CD4-positive, CD25-positive, alpha-beta regulatory T cell (primary cell): ENCODE measurements at regions not wholly inside any gene's neighbourhood (a gene's known extent, or its start where the extent isn't known, plus 50 kb on each side); places are given as distances from the start of the nearest gene placed in this dataset.

Experiments used
- ATAC-seq, 2 donors: fragments of 150-1000 bp; cut with Tn5 transposase; one replicate each; pipeline ENCODE4 v1.10.0; 2021; ENCODE audit warnings: low read depth in 2 of 2, moderate number of reproducible peaks in 2 of 2, moderate library complexity in 1 of 2
- DNase-seq, 3 donors: peaks; one replicate each; pipeline versions ENCODE4 v3.0.0 to v3.0.0-alpha.2; 2012 to 2022; ENCODE audit warnings: mixed read lengths in 1 of 3
- H3K27ac ChIP-seq: one replicate; pipeline ENCODE4 v1.7.0; 2013; ENCODE audit warnings: mild to moderate bottlenecking, low read length; ENCODE audit not compliant: insufficient read depth, poor library complexity, severe bottlenecking
- H3K27me3 ChIP-seq: one replicate; pipeline ENCODE4 v1.7.0; 2013; ENCODE audit warnings: low read length; ENCODE audit not compliant: control insufficient read depth, insufficient read depth
- H3K36me3 ChIP-seq: one replicate; pipeline ENCODE4 v1.7.0; 2013; ENCODE audit warnings: mild to moderate bottlenecking, low read length, moderate library complexity; ENCODE audit not compliant: control insufficient read depth, insufficient read depth
- H3K4me1 ChIP-seq: 2 replicates; pipeline ENCODE4 v1.7.0; 2013; ENCODE audit warnings: mild to moderate bottlenecking, low read length; ENCODE audit not compliant: insufficient read depth, control insufficient read depth, poor library complexity, severe bottlenecking
- H3K4me3 ChIP-seq: one replicate; pipeline ENCODE4 v1.7.0; 2013; ENCODE audit warnings: low read depth, mild to moderate bottlenecking, low read length, moderate library complexity
- H3K9me3 ChIP-seq, 2 experiments: 1 replicate in 1 of 2; 2 replicates in 1 of 2; pipeline ENCODE4 v1.7.0; 2013; ENCODE audit warnings: low read length in 2 of 2, mild to moderate bottlenecking in 1 of 2, moderate library complexity in 1 of 2; ENCODE audit not compliant: control insufficient read depth in 2 of 2
- H3K27ac Mint-ChIP-seq, 3 donors: one replicate each; pipeline ENCODE4 v1.8.0; 2020 to 2022; ENCODE audit warnings: mild to moderate bottlenecking in 3 of 3, mixed read lengths in 3 of 3, moderate library complexity in 2 of 3
- H3K27me3 Mint-ChIP-seq: one replicate; pipeline ENCODE4 v1.8.0; 2022; ENCODE audit warnings: mild to moderate bottlenecking, mixed read lengths
- H3K36me3 Mint-ChIP-seq: one replicate; pipeline ENCODE4 v1.8.0; 2020; ENCODE audit warnings: mixed read lengths
- H3K4me1 Mint-ChIP-seq, 4 donors: one replicate each; pipeline ENCODE4 v1.8.0; 2020 to 2022; ENCODE audit warnings: mixed read lengths in 4 of 4, mild to moderate bottlenecking in 1 of 4
- H3K4me3 Mint-ChIP-seq, 4 donors: one replicate each; pipeline ENCODE4 v1.8.0; 2020 to 2022; ENCODE audit warnings: mild to moderate bottlenecking in 4 of 4, mixed read lengths in 4 of 4, moderate library complexity in 3 of 4
- H3K9me3 Mint-ChIP-seq, 7 donors: one replicate each; pipeline ENCODE4 v1.8.0; 2020 to 2022; ENCODE audit warnings: mixed read lengths in 7 of 7, mild to moderate bottlenecking in 3 of 7, moderate library complexity in 2 of 7

DNA sequence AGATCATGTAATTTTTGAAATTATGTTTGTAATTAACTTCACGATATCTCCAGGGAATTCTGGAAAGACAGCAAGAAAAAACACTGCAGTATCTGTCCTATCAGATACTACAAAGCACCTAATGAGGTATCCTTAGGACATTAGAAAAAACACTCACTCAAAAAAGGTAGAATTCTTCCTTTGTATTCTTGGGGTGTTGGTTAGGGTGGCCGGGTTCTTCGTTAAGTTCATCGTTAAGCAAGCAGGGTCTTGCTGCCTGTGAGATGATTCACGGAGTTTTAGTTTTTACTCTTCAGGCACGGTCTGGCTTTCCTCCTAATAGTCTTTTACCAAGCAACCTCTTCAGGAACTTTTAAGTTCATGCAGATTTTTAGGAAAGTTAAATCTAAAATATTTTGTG lies 91.4 kb upstream of the IRX4 start:
- peaks cover 17% of the 10 kb centered on the region for H3K27me3 Mint-ChIP-seq
- H3K36me3 Mint-ChIP-seq = no peaks in the 10 kb centered on the region
- Histone ChIP-seq H3K4me3 (no peak overlapping the region), H3K4me1 (no peaks in the 10 kb centered on the region), H3K9me3 (no peaks in the 10 kb centered on the region), H3K27me3 (no peaks in the 10 kb centered on the region), H3K36me3 (no peaks in the 10 kb centered on the region), H3K27ac (no peak overlapping the region)
- ATAC-seq (no peak), DNase-seq (no peak)
- H3K4me3 Mint-ChIP-seq = no peak overlapping the region
- no peaks in the 10 kb centered on the region for H3K4me1 Mint-ChIP-seq
- peaks cover 0 to 2% (median 0%) of the 10 kb centered on the region in 7 donors for H3K9me3 Mint-ChIP-seq
- H3K27ac Mint-ChIP-seq = no peak overlapping the region

GRCh38 chr5:1973391-1974013 lies 90.8 kb upstream of the IRX4 start:
- Mint-ChIP-seq H3K4me1 (no peaks in the 10 kb centered on the region), H3K27me3 (peaks cover 17% of the 10 kb centered on the region), H3K9me3 (peaks cover 0 to 2% (median 0%) of the 10 kb centered on the region in 7 donors), H3K36me3 (no peaks in the 10 kb centered on the region), H3K4me3 (no peak overlapping the region), H3K27ac (no peak overlapping the region)
- H3K4me1 ChIP-seq = no peaks in the 10 kb centered on the region
- no peak for ATAC-seq
- H3K27me3 ChIP-seq = no peaks in the 10 kb centered on the region
- no peaks in the 10 kb centered on the region for H3K9me3 ChIP-seq
- no peak overlapping the region for H3K4me3 ChIP-seq
- no peak for DNase-seq
- no peaks in the 10 kb centered on the region for H3K36me3 ChIP-seq
- H3K27ac ChIP-seq = no peak overlapping the region

DNA sequence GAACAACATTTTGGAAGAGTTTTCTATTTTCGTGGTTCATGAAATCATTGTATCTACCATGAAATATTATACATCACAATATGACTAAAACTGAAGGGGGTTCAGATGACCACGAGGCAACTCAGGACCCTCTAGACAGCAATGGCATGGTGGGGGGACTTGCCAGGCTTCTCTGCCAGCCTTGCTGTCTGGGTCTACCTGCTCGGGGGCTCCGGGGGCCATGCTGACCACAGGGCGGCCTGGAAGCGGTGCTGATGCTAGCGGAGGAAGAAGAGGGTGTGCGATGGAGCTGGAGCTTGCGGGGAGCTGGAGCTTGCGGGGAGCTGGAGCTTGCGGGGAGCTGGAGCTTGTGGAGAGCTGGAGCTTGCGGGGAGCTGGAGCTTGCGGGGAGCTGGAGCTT lies 89.2 kb upstream of the IRX4 start:
- no peaks in the 10 kb centered on the region for H3K4me1 Mint-ChIP-seq
- peaks cover 0 to 2% (median 0%) of the 10 kb centered on the region in 7 donors for H3K9me3 Mint-ChIP-seq
- no peaks in the 10 kb centered on the region for H3K36me3 ChIP-seq
- peaks cover 17% of the 10 kb centered on the region for H3K27me3 Mint-ChIP-seq
- H3K4me1 ChIP-seq = no peaks in the 10 kb centered on the region
- H3K27ac ChIP-seq = no peak overlapping the region
- no peaks in the 10 kb centered on the region for H3K27me3 ChIP-seq
- H3K9me3 ChIP-seq = no peaks in the 10 kb centered on the region
- H3K27ac Mint-ChIP-seq = no peak overlapping the region
- no peak overlapping the region for H3K4me3 Mint-ChIP-seq
- H3K4me3 ChIP-seq = no peak overlapping the region
- no peak for ATAC-seq
- no peaks in the 10 kb centered on the region for H3K36me3 Mint-ChIP-seq
- DNase-seq = no peak

DNA sequence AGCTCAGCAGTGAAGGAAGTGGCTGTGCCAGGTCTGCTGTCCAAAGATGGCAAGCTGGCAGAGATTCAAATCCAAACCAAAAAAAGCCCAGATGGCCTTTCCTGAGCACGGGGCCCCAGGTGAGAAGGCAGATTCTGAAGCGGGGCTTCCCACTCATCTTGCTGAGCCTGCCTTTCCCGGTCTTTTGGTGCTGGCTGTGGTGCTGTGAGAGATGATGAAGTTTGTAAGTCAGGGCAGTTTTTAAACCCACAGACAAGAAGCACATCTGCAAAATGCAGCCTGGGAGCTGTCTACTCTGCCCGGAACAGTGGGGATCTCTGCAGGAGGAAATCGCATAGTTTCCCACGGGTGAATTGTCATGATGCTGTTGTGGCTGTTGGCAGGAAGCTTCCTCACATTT lies 85.0 kb upstream of the IRX4 start:
- Histone ChIP-seq H3K36me3 (no peaks in the 10 kb centered on the region), H3K4me1 (no peaks in the 10 kb centered on the region), H3K9me3 (no peaks in the 10 kb centered on the region), H3K27ac (no peak overlapping the region), H3K27me3 (no peaks in the 10 kb centered on the region), H3K4me3 (no peak overlapping the region)
- ATAC-seq (no peak), DNase-seq (no peak)
- Mint-ChIP-seq H3K9me3 (peaks cover 0 to 2% (median 0%) of the 10 kb centered on the region in 7 donors), H3K27ac (no peak overlapping the region), H3K4me3 (no peak overlapping the region), H3K27me3 (no peaks in the 10 kb centered on the region), H3K36me3 (no peaks in the 10 kb centered on the region), H3K4me1 (no peaks in the 10 kb centered on the region)

DNA sequence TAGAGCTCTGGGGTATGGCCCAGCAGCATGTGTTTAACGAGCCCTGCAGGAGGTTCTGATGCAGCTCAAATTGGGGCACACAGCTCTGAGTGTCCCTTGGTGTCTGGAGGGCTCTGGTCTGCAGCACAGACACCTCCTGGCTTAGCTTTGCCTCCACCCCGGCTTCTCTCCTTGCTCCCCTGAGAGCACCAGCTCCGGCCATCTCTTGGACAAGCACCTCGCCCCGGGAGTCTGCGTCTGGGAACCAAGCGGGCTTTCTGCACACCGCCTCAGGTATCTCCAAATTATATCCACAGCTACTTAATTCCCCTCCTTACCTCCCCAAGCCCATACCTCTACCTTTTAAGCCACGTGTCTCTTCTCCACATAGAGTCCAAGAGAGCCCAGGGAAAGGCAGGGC lies 83.7 kb upstream of the IRX4 start:
- Mint-ChIP-seq H3K36me3 (no peaks in the 10 kb centered on the region), H3K9me3 (peaks cover 0 to 1% (median 0%) of the 10 kb centered on the region in 7 donors), H3K4me1 (no peaks in the 10 kb centered on the region), H3K27me3 (no peaks in the 10 kb centered on the region), H3K4me3 (no peak overlapping the region), H3K27ac (no peak overlapping the region)
- Histone ChIP-seq H3K4me3 (no peak overlapping the region), H3K36me3 (no peaks in the 10 kb centered on the region), H3K4me1 (no peaks in the 10 kb centered on the region), H3K27ac (no peak overlapping the region), H3K27me3 (no peaks in the 10 kb centered on the region), H3K9me3 (no peaks in the 10 kb centered on the region)
- ATAC-seq (no peak), DNase-seq (no peak)

DNA sequence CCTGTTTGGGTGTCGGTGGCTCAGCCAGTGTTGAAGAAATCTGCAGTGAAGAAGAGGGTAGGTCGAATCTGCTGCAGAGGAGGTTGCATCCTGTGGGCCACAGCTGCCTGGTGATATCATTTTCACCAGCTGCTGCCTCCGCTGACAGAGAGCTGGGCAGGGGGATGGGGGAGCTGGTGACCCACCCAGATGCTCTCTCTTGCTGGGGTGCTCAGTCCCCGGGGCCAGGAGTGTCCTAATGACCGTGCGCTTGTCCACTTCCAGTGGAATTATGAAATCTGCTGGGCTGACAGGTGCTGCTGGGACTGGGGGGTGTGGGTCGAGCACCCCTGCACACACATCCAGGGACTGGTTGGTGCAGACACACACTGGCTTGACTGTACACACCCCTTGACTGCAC lies 83.2 kb upstream of the IRX4 start:
- no peak overlapping the region for H3K4me3 ChIP-seq
- no peaks in the 10 kb centered on the region for H3K27me3 ChIP-seq
- H3K27me3 Mint-ChIP-seq = no peaks in the 10 kb centered on the region
- DNase-seq (no peak), ATAC-seq (no peak)
- no peak overlapping the region for H3K4me3 Mint-ChIP-seq
- H3K27ac ChIP-seq = no peak overlapping the region
- H3K4me1 ChIP-seq = no peaks in the 10 kb centered on the region
- H3K9me3 Mint-ChIP-seq = peaks cover 0 to 1% (median 0%) of the 10 kb centered on the region in 7 donors
- H3K36me3 Mint-ChIP-seq = no peaks in the 10 kb centered on the region
- no peaks in the 10 kb centered on the region for H3K9me3 ChIP-seq
- no peak overlapping the region for H3K27ac Mint-ChIP-seq
- no peaks in the 10 kb centered on the region for H3K36me3 ChIP-seq
- H3K4me1 Mint-ChIP-seq = no peaks in the 10 kb centered on the region

GRCh38 chr5:1963941-1964451 lies 81.3 kb upstream of the IRX4 start:
- Histone ChIP-seq H3K27ac (no peak overlapping the region), H3K36me3 (no peaks in the 10 kb centered on the region), H3K9me3 (no peaks in the 10 kb centered on the region), H3K4me3 (no peak overlapping the region), H3K27me3 (no peaks in the 10 kb centered on the region), H3K4me1 (no peaks in the 10 kb centered on the region)
- Mint-ChIP-seq H3K27me3 (no peaks in the 10 kb centered on the region), H3K4me3 (no peak overlapping the region), H3K36me3 (no peaks in the 10 kb centered on the region), H3K9me3 (peaks cover 0 to 1% (median 0%) of the 10 kb centered on the region in 7 donors), H3K4me1 (no peaks in the 10 kb centered on the region), H3K27ac (no peak overlapping the region)
- DNase-seq = no peak
- ATAC-seq = no peak

DNA sequence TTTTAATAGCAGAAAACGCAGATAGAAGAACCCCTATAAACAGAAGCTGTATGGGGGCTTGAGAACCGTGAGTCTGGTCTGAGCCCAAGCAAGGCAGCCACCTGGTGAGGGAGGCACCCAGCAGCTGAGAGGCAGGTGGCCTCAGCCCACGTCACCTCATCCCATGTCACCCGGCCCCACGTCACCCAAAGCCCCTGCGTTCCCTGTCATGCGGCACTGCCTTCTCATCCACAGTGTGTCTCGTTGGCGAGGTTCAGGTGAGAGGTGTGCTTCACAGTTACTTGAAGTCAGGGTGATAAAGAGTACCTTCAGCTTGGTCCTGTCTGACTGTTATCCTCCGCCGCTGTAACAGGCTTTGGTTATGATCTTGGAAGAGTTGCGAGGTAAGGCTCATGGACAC lies 80.6 kb upstream of the IRX4 start:
- Mint-ChIP-seq H3K27me3 (no peaks in the 10 kb centered on the region), H3K36me3 (no peaks in the 10 kb centered on the region), H3K27ac (no peak overlapping the region), H3K4me3 (no peak overlapping the region), H3K9me3 (peaks cover 0 to 1% (median 0%) of the 10 kb centered on the region in 7 donors), H3K4me1 (no peaks in the 10 kb centered on the region)
- Histone ChIP-seq H3K27me3 (no peaks in the 10 kb centered on the region), H3K4me1 (no peaks in the 10 kb centered on the region), H3K36me3 (no peaks in the 10 kb centered on the region), H3K27ac (no peak overlapping the region), H3K4me3 (no peak overlapping the region), H3K9me3 (no peaks in the 10 kb centered on the region)
- no peak for DNase-seq
- ATAC-seq = no peak
